Vagina (tissue), 2 donors: ENCODE measurements at regions not wholly inside any gene's neighbourhood (a gene's known extent, or its start where the extent isn't known, plus 50 kb on each side); places are given as distances from the start of the nearest gene placed in this dataset.

ENCODE experiments used
- POLR2A ChIP-seq, 2 donors: fragments of 450-650 bp; IDR thresholded peaks; one replicate each; pipeline ENCODE4 v1.6.1; 2017; ENCODE audit warnings: antibody characterized with exemption in 2 of 2, mild to moderate bottlenecking in 2 of 2, moderate library complexity in 2 of 2
- TF ChIP-seq, protein P1 (sequence below), 3 experiments: fragments of 450-650 bp in 2 of 3; fragments of 200-600 bp in 1 of 3; sonication (generic) in 1 of 3; IDR thresholded peaks; one replicate each; pipeline ENCODE4 v1.5.1; 2017 to 2019; ENCODE audit warnings: antibody characterized with exemption in 3 of 3, mild to moderate bottlenecking in 2 of 3, moderate library complexity in 2 of 3

DNA sequence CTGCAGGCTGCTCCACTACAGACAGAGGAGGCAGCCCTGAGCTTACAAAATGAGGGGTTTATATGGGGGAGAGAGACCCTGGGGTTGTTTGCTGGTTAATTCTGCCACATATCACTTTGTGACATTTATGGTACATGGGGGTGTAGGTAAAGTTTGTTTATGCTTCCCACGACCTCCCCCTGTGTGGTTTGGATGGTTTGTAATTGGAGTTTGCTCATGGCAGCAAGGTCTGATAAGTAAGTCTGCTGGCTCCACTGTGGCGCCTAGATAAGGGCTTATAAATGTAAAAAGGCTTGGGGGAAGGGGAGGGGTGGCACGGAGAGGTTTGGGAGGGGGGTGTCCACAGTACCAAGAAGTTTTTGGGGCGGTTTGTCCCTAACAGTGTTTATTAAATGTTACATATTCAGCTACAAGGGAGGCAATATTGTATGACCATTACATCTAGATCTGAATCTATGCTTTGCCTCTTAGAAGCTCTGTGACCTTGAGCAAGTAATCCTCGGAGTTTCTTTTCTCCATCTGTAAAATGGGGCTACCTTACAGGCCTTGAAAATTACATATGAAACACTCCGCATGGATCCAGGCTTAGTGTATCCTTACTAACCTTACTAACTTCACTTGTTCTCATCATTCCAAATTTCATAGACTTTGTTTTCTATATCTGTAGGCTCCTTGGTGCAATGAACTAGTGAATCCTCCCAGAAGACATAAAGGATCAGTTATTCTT, 204.8 kb upstream of the NOX3 start:
- TF ChIP-seq, protein P1, sequence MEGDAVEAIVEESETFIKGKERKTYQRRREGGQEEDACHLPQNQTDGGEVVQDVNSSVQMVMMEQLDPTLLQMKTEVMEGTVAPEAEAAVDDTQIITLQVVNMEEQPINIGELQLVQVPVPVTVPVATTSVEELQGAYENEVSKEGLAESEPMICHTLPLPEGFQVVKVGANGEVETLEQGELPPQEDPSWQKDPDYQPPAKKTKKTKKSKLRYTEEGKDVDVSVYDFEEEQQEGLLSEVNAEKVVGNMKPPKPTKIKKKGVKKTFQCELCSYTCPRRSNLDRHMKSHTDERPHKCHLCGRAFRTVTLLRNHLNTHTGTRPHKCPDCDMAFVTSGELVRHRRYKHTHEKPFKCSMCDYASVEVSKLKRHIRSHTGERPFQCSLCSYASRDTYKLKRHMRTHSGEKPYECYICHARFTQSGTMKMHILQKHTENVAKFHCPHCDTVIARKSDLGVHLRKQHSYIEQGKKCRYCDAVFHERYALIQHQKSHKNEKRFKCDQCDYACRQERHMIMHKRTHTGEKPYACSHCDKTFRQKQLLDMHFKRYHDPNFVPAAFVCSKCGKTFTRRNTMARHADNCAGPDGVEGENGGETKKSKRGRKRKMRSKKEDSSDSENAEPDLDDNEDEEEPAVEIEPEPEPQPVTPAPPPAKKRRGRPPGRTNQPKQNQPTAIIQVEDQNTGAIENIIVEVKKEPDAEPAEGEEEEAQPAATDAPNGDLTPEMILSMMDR (IDR thresholded peaks at IDR 0.05) = no peak
- TF ChIP-seq POLR2A (IDR thresholded peaks at IDR 0.05) = no peak
